Panc1 (cell line): ENCODE measurements at regions not wholly inside any gene's neighbourhood (a gene's known extent, or its start where the extent isn't known, plus 50 kb on each side); places are given as distances from the start of the nearest gene placed in this dataset.

Source experiments
- ATAC-seq: fragments of 200-7000 bp; cut with Tn5 transposase; 2 replicates; pipeline ENCODE4 v1.9.1; 2020; ENCODE audit warnings: mild to moderate bottlenecking, moderate library complexity
- BruUV-seq: library from RNA; stranded (reverse); fragments of 400-500 nt; replicated peaks from 2 replicates; lab custom pipeline; 2021; lab: Mats Ljungman, UMichigan
- CTCF ChIA-PET: fragments of 300-600 bp; sonication (Branson Sonifier 250); formaldehyde crosslinking; loops from one replicate; lab custom pipeline; 2022; ENCODE audit warnings: antibody characterized with exemption; lab: Charles Lee
- POLR2A ChIA-PET: fragments of 300-600 bp; sonication (Branson Sonifier 250); formaldehyde crosslinking; loops from one replicate; lab custom pipeline; 2022; ENCODE audit warnings: antibody characterized with exemption; lab: Charles Lee
- DNase-seq: peaks from one replicate; pipeline ENCODE4 v3.0.0-alpha.2; 2010; ENCODE audit warnings: low read depth, low spot score
- H3K27ac ChIP-seq: 2 replicates; pipeline ENCODE4 v1.5.1; 2011; ENCODE audit warnings: mild to moderate bottlenecking, low read length, inconsistent platforms
- H3K27me3 ChIP-seq: fragments of 200-500 bp; sonication (Bioruptor generic); 2 replicates; pipeline ENCODE4 v1.6.0; 2014; ENCODE audit warnings: low read length, inconsistent platforms; ENCODE audit not compliant: control insufficient read depth, insufficient read depth
- H3K36me3 ChIP-seq: fragments of 200-500 bp; sonication (Bioruptor generic); 2 replicates; pipeline ENCODE4 v1.5.1; 2014; ENCODE audit warnings: inconsistent platforms, mild to moderate bottlenecking, low read length, moderate library complexity; ENCODE audit not compliant: control insufficient read depth, insufficient read depth
- H3K4me1 ChIP-seq: 2 replicates; pipeline ENCODE4 v1.5.1; 2011; ENCODE audit warnings: inconsistent platforms, mild to moderate bottlenecking, low read length, moderate library complexity; ENCODE audit not compliant: control insufficient read depth, insufficient read depth
- H3K4me3 ChIP-seq, 2 experiments: 2 replicates each; pipeline ENCODE4 v1.5.1; 2011 to 2012; ENCODE audit warnings: low read depth in 2 of 2, low read length in 2 of 2, mild to moderate bottlenecking in 2 of 2, inconsistent platforms in 1 of 2, moderate library complexity in 1 of 2
- H3K9me3 ChIP-seq: fragments of 200-500 bp; sonication (Bioruptor generic); 2 replicates; pipeline ENCODE4 v1.5.1; 2014; ENCODE audit warnings: low read depth, mild to moderate bottlenecking, inconsistent platforms, low read length, moderate library complexity; ENCODE audit not compliant: control insufficient read depth, insufficient read depth
- POLR2AphosphoS5 ChIP-seq: IDR thresholded peaks from 2 replicates; pipeline ENCODE4 v1.6.1; 2012; ENCODE audit warnings: mild to moderate bottlenecking, low read depth, low read length, moderate library complexity
- SIN3A ChIP-seq: IDR thresholded peaks from 2 replicates; pipeline ENCODE4 v1.6.1; 2012; ENCODE audit warnings: low read depth, mild to moderate bottlenecking, low read length, moderate library complexity, borderline replicate concordance; ENCODE audit not compliant: insufficient read depth
- TCF7L2 ChIP-seq: IDR thresholded peaks from 2 replicates; pipeline ENCODE4 v1.6.1; 2011; ENCODE audit warnings: mild to moderate bottlenecking, low read depth, low read length, inconsistent platforms
- in situ Hi-C: cut with HindIII; loops from 2 replicates; pipeline ENCODE4 v1.10.0; 2016; ENCODE audit warnings: low sequenced_read_pairs, low pct_unique_long_range_greater_than_20kb
- intact Hi-C: fragments of 100-400 bp; cut with micrococcal nuclease; formaldehyde crosslinking; loops from one replicate; pipeline ENCODE4 v1.10.0; 2022; ENCODE audit not compliant: unreplicated experiment
- TF ChIP-seq, protein P1 (sequence below), 2 experiments: IDR thresholded peaks; 2 replicates each; pipeline ENCODE4 v1.6.1; 2011 to 2012; ENCODE audit warnings: low read depth in 2 of 2, control low read depth in 1 of 2, low read length in 1 of 2, mild to moderate bottlenecking in 1 of 2, moderate library complexity in 1 of 2; ENCODE audit not compliant: insufficient read depth in 1 of 2
- TF ChIP-seq, protein P2 (sequence below): fragments of 450-650 bp; IDR thresholded peaks from 2 replicates; pipeline ENCODE4 v1.5.1; 2017; ENCODE audit warnings: mild to moderate bottlenecking

DNA sequence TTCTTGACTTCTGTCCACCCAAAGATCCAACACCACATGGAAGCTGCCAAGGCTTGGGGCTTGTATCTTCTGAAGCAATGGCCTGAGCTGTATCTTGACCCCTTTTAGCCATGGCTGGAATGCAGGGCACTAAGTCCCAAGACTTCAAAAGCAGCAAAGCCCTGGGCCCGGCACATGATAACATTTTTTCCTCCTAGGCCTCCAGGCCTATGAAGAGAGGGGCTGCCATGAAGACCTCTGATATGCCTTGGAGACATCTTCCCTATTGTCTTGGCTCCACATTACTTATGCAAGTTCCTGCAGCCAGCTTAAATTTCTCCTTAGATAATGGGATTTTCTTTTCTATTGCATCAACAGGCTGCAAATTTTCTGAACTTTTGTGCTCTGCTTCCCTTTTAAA, 1252.6 kb upstream of the CITED2 start:
- intact Hi-C loops = no loop called here
- no peak for DNase-seq
- H3K27ac ChIP-seq = no peak overlapping the region
- TF ChIP-seq, protein P1, sequence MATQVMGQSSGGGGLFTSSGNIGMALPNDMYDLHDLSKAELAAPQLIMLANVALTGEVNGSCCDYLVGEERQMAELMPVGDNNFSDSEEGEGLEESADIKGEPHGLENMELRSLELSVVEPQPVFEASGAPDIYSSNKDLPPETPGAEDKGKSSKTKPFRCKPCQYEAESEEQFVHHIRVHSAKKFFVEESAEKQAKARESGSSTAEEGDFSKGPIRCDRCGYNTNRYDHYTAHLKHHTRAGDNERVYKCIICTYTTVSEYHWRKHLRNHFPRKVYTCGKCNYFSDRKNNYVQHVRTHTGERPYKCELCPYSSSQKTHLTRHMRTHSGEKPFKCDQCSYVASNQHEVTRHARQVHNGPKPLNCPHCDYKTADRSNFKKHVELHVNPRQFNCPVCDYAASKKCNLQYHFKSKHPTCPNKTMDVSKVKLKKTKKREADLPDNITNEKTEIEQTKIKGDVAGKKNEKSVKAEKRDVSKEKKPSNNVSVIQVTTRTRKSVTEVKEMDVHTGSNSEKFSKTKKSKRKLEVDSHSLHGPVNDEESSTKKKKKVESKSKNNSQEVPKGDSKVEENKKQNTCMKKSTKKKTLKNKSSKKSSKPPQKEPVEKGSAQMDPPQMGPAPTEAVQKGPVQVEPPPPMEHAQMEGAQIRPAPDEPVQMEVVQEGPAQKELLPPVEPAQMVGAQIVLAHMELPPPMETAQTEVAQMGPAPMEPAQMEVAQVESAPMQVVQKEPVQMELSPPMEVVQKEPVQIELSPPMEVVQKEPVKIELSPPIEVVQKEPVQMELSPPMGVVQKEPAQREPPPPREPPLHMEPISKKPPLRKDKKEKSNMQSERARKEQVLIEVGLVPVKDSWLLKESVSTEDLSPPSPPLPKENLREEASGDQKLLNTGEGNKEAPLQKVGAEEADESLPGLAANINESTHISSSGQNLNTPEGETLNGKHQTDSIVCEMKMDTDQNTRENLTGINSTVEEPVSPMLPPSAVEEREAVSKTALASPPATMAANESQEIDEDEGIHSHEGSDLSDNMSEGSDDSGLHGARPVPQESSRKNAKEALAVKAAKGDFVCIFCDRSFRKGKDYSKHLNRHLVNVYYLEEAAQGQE (IDR thresholded peaks at IDR 0.05; ENCODE audit: insufficient read depth in 1 of 2, low read depth in 2 of 2, low read length in 1 of 2) = no peak
- no peak for TF ChIP-seq POLR2AphosphoS5
- no peak for TF ChIP-seq TCF7L2
- TF ChIP-seq, protein P2, sequence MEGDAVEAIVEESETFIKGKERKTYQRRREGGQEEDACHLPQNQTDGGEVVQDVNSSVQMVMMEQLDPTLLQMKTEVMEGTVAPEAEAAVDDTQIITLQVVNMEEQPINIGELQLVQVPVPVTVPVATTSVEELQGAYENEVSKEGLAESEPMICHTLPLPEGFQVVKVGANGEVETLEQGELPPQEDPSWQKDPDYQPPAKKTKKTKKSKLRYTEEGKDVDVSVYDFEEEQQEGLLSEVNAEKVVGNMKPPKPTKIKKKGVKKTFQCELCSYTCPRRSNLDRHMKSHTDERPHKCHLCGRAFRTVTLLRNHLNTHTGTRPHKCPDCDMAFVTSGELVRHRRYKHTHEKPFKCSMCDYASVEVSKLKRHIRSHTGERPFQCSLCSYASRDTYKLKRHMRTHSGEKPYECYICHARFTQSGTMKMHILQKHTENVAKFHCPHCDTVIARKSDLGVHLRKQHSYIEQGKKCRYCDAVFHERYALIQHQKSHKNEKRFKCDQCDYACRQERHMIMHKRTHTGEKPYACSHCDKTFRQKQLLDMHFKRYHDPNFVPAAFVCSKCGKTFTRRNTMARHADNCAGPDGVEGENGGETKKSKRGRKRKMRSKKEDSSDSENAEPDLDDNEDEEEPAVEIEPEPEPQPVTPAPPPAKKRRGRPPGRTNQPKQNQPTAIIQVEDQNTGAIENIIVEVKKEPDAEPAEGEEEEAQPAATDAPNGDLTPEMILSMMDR = no peak
- no peak for TF ChIP-seq SIN3A
- H3K9me3 ChIP-seq = peaks cover 6% of the 10 kb centered on the region; the same call in 1 of the 2 replicates
- no TSS peak for BruUV-seq
- H3K36me3 ChIP-seq = no peaks in the 10 kb centered on the region
- H3K27me3 ChIP-seq = no peaks in the 10 kb centered on the region
- no peak overlapping the region for H3K4me3 ChIP-seq
- no peak for ATAC-seq
- no peaks in the 10 kb centered on the region for H3K4me1 ChIP-seq
- POLR2A ChIA-PET = no interaction called here
- CTCF ChIA-PET = no interaction called here
- in situ Hi-C loops = no loop called here

DNA sequence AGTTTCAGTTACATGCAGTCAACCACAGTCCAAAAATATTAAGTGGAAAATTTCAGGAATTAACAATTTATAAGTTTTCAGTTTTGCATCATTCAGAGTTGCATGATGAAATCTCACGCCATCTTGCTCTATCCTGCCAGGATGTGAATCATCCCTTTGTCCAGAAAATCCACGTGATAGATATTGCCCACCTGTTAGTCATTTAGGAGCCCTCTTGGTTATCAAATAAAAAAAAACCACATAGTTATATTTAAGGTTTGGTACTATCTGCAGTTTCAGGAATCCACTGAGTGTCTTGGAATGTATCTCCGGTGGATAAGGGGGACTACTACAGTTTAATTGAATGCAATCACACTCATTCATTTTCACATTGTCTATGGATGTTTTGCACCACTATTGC, 1249.0 kb upstream of the CITED2 start:
- H3K4me3 ChIP-seq = no peak overlapping the region
- in situ Hi-C loops (no loop called here), intact Hi-C loops (no loop called here)
- no peaks in the 10 kb centered on the region for H3K4me1 ChIP-seq
- ChIA-PET CTCF (no interaction called here), POLR2A (no interaction called here)
- peaks cover 6% of the 10 kb centered on the region; the same call in 1 of the 2 replicates for H3K9me3 ChIP-seq
- H3K27ac ChIP-seq = no peak overlapping the region; the same call in 1 of the 2 replicates
- no peaks in the 10 kb centered on the region for H3K36me3 ChIP-seq
- no peak for ATAC-seq
- BruUV-seq = no TSS peak
- TF ChIP-seq, protein P1 (IDR thresholded peaks at IDR 0.05; ENCODE audit: insufficient read depth in 1 of 2, low read depth in 2 of 2, low read length in 1 of 2) = no peak
- TF ChIP-seq SIN3A (no peak), TCF7L2 (no peak), POLR2AphosphoS5 (no peak)
- TF ChIP-seq, protein P2 = no peak
- no peak for DNase-seq
- no peaks in the 10 kb centered on the region for H3K27me3 ChIP-seq
